H1 (cell line): ENCODE measurements at regions not wholly inside any gene's neighbourhood (a gene's known extent, or its start where the extent isn't known, plus 50 kb on each side); places are given as distances from the start of the nearest gene placed in this dataset.

Experiments
- CTCF ChIA-PET: fragments of 300-600 bp; sonication (Branson Sonifier 250); formaldehyde crosslinking; loops from one replicate; lab custom pipeline; 2021; ENCODE audit not compliant: partially characterized antibody; lab: Charles Lee
- POLR2A ChIA-PET: fragments of 300-600 bp; sonication (Branson Sonifier 250); formaldehyde crosslinking; loops from one replicate; lab custom pipeline; 2021; ENCODE audit warnings: inconsistent platforms; ENCODE audit not compliant: partially characterized antibody; lab: Charles Lee
- DNase-seq, 2 experiments: peaks; one replicate each; pipeline versions ENCODE4 v3.0.0 to v3.0.0-alpha.2; 2010 to 2022; ENCODE audit warnings: low spot score in 2 of 2, low read depth in 1 of 2, mixed read lengths in 1 of 2
- FAIRE-seq: peaks from 2 replicates; lab custom pipeline; 2011; peaks lifted over from hg19 to GRCh38; lab: Jason Lieb, UNC
- H2AFZ ChIP-seq: 2 replicates; pipeline ENCODE4 v1.8.1; 2012; ENCODE audit warnings: low read length, inconsistent platforms
- H2AK5ac ChIP-seq: 2 replicates; pipeline ENCODE4 v1.6.1; 2013; ENCODE audit warnings: low read depth, low read length
- H2BK120ac ChIP-seq: replicated peaks from 2 replicates; pipeline ENCODE3; 2013; ENCODE audit warnings: low read depth, low read length, inconsistent platforms
- H2BK12ac ChIP-seq: 2 replicates; pipeline ENCODE4 v1.6.1; 2013; ENCODE audit warnings: low read depth, low read length
- H2BK15ac ChIP-seq: 2 replicates; pipeline ENCODE4 v1.6.1; 2013; ENCODE audit warnings: low read length
- H2BK20ac ChIP-seq: 2 replicates; pipeline ENCODE4 v1.6.1; 2013; ENCODE audit warnings: low read length
- H2BK5ac ChIP-seq: 2 replicates; pipeline ENCODE4 v1.6.1; 2013; ENCODE audit warnings: low read depth, low read length
- H3K14ac ChIP-seq: 2 replicates; pipeline ENCODE4 v1.6.1; 2013; ENCODE audit warnings: inconsistent platforms; ENCODE audit not compliant: insufficient read length
- H3K18ac ChIP-seq: 2 replicates; pipeline ENCODE4 v1.6.1; 2013; ENCODE audit warnings: low read length; ENCODE audit errors: extremely low read depth
- H3K23ac ChIP-seq: 2 replicates; pipeline ENCODE4 v1.6.1; 2013; ENCODE audit warnings: inconsistent platforms; ENCODE audit not compliant: insufficient read length
- H3K23me2 ChIP-seq: 2 replicates; pipeline ENCODE4 v1.6.1; 2013; ENCODE audit warnings: low read depth, low read length
- H3K27ac ChIP-seq: 2 replicates; pipeline ENCODE4 v1.6.1; 2011; ENCODE audit warnings: low read depth, low read length, inconsistent platforms
- H3K27me3 ChIP-seq, 4 experiments: replicated peaks in 1 of 4; 1 replicate in 1 of 4; 2 replicates in 3 of 4; pipeline versions ENCODE4 v1.6.1 to v1.8.1; 2011 to 2013; ENCODE audit warnings: low read length in 3 of 4, mild to moderate bottlenecking in 3 of 4, inconsistent platforms in 2 of 4, mixed read lengths in 2 of 4, moderate library complexity in 1 of 4; ENCODE audit not compliant: control insufficient read depth in 3 of 4, insufficient read depth in 3 of 4; ENCODE audit errors: extremely low read depth in 1 of 4
- H3K36me3 ChIP-seq, 4 experiments: 2 replicates each; pipeline versions ENCODE4 v1.6.1 to v1.8.1; 2011 to 2013; ENCODE audit warnings: mild to moderate bottlenecking in 4 of 4, low read length in 3 of 4, moderate library complexity in 2 of 4, control low read depth in 1 of 4, inconsistent platforms in 1 of 4; ENCODE audit not compliant: insufficient read depth in 4 of 4, control insufficient read depth in 2 of 4
- H3K4ac ChIP-seq: replicated peaks from 2 replicates; pipeline ENCODE3; 2013; ENCODE audit warnings: low read length, low read depth, mixed read lengths, inconsistent platforms; ENCODE audit not compliant: insufficient read length
- H3K4me1 ChIP-seq, 4 experiments: replicated peaks in 1 of 4; 1 replicate in 1 of 4; 2 replicates in 3 of 4; pipeline versions ENCODE4 v1.6.1 to v1.8.1; 2011 to 2013; ENCODE audit warnings: low read length in 3 of 4, inconsistent platforms in 2 of 4, mixed read lengths in 1 of 4; ENCODE audit not compliant: insufficient read depth in 4 of 4, control insufficient read depth in 3 of 4
- H3K4me2 ChIP-seq, 2 experiments: 2 replicates each; pipeline versions ENCODE4 v1.6.1 to v1.8.1; 2011 to 2013; ENCODE audit warnings: low read depth in 2 of 2, low read length in 2 of 2, control low read depth in 1 of 2, inconsistent platforms in 1 of 2, mild to moderate bottlenecking in 1 of 2; ENCODE audit not compliant: insufficient read depth in 1 of 2
- H3K4me3 ChIP-seq, 4 experiments: fragments of 200-600, 300-600 bp in 1 of 4; sonication (generic), shearing (Covaris generic), sonication (Bioruptor Twin) in 1 of 4; 2 replicates each; pipeline versions ENCODE4 v1.5.1 to v1.8.1; 2011 to 2016; ENCODE audit warnings: low read length in 4 of 4, low read depth in 3 of 4, control low read depth in 2 of 4, inconsistent platforms in 2 of 4, mild to moderate bottlenecking in 2 of 4, mixed read lengths in 1 of 4, moderate library complexity in 1 of 4; ENCODE audit not compliant: insufficient read depth in 2 of 4; ENCODE audit errors: extremely low read depth in 1 of 4
- H3K56ac ChIP-seq: replicated peaks from 2 replicates; pipeline ENCODE3; 2013; ENCODE audit warnings: low read depth, mild to moderate bottlenecking, mixed read lengths, low read length, inconsistent platforms; ENCODE audit not compliant: insufficient read length
- H3K79me1 ChIP-seq: 2 replicates; pipeline ENCODE4 v1.6.1; 2013; ENCODE audit warnings: low read depth, low read length, control low read depth
- H3K79me2 ChIP-seq, 2 experiments: 2 replicates each; pipeline versions ENCODE4 v1.6.1 to v1.8.1; 2012 to 2013; ENCODE audit warnings: low read length in 2 of 2, mild to moderate bottlenecking in 2 of 2, inconsistent platforms in 1 of 2; ENCODE audit not compliant: insufficient read depth in 2 of 2, control insufficient read depth in 1 of 2
- H3K9ac ChIP-seq, 4 experiments: replicated peaks in 1 of 4; 1 replicate in 1 of 4; 2 replicates in 3 of 4; pipeline versions ENCODE4 v1.6.1 to v1.8.1; 2011 to 2013; ENCODE audit warnings: low read depth in 3 of 4, low read length in 3 of 4, control low read depth in 2 of 4, mild to moderate bottlenecking in 2 of 4, moderate library complexity in 2 of 4, inconsistent platforms in 1 of 4; ENCODE audit errors: extremely low read depth in 1 of 4
- H3K9me3 ChIP-seq, 2 experiments: 2 replicates each; pipeline versions ENCODE4 v1.6.1 to v1.8.1; 2012 to 2013; ENCODE audit warnings: mild to moderate bottlenecking in 2 of 2, moderate library complexity in 2 of 2, control low read depth in 1 of 2, inconsistent platforms in 1 of 2, low read depth in 1 of 2, low read length in 1 of 2, mixed read lengths in 1 of 2; ENCODE audit not compliant: insufficient read depth in 2 of 2
- H4K20me1 ChIP-seq, 2 experiments: replicated peaks in 1 of 2; 2 replicates each; pipeline versions ENCODE3 to v1.8.1; 2011 to 2013; ENCODE audit warnings: inconsistent platforms in 2 of 2, low read length in 2 of 2, mild to moderate bottlenecking in 1 of 2; ENCODE audit not compliant: insufficient read depth in 2 of 2, control insufficient read depth in 1 of 2
- H4K5ac ChIP-seq: 2 replicates; pipeline ENCODE4 v1.6.1; 2013; ENCODE audit warnings: low read length, low read depth, mixed read lengths, inconsistent platforms; ENCODE audit not compliant: insufficient read length
- H4K8ac ChIP-seq: 2 replicates; pipeline ENCODE4 v1.8.0; 2013; ENCODE audit warnings: mild to moderate bottlenecking, moderate library complexity, low read length, inconsistent platforms; ENCODE audit not compliant: insufficient read depth; ENCODE audit errors: extremely low read depth
- H4K91ac ChIP-seq: replicated peaks from 2 replicates; pipeline ENCODE3; 2013; ENCODE audit warnings: low read length, mixed read lengths, inconsistent platforms; ENCODE audit not compliant: insufficient read length
- ASH2L ChIP-seq: fragments of 200-600, 300-600 bp; sonication (generic); IDR thresholded peaks from one replicate; pipeline ENCODE4 v1.7.1; 2017; ENCODE audit warnings: low read length
- GTF2F1 ChIP-seq: IDR thresholded peaks from 2 replicates; pipeline ENCODE4 v1.6.1; 2012; ENCODE audit warnings: low read depth, low read length, improper control_type of control experiment, borderline replicate concordance
- HDAC6 ChIP-seq: IDR thresholded peaks from one replicate; pipeline ENCODE4 v1.7.1; 2012; ENCODE audit warnings: low read depth, mild to moderate bottlenecking, inconsistent platforms, low read length, moderate library complexity
- JUND ChIP-seq: IDR thresholded peaks from 2 replicates; pipeline ENCODE4 v1.6.1; 2011; ENCODE audit warnings: mild to moderate bottlenecking, improper control_type of control experiment, low read length
- KDM4A ChIP-seq: IDR thresholded peaks from one replicate; pipeline ENCODE4 v1.7.1; 2012; ENCODE audit warnings: low read depth, mild to moderate bottlenecking, moderate library complexity, low read length, inconsistent platforms; ENCODE audit not compliant: severe bottlenecking
- POLR2AphosphoS5 ChIP-seq: IDR thresholded peaks from 2 replicates; pipeline ENCODE4 v1.6.1; 2011; ENCODE audit warnings: low read depth, low read length
- RBBP5 ChIP-seq: IDR thresholded peaks from 2 replicates; pipeline ENCODE4 v1.7.1; 2012; ENCODE audit warnings: low read depth, mild to moderate bottlenecking, inconsistent platforms, low read length, moderate library complexity, borderline replicate concordance
- RNF2 ChIP-seq: fragments of 200-900, 300-1000 bp; sonication (generic); IDR thresholded peaks from 2 replicates; pipeline ENCODE4 v1.7.1; 2016; ENCODE audit warnings: borderline replicate concordance, low read depth, mild to moderate bottlenecking, antibody characterized with exemption, low read length; ENCODE audit not compliant: poor library complexity, severe bottlenecking; ENCODE audit errors: missing control alignments
- RXRA ChIP-seq: IDR thresholded peaks from 2 replicates; pipeline ENCODE4 v1.6.1; 2011; ENCODE audit warnings: low read depth, mild to moderate bottlenecking, low read length, moderate library complexity; ENCODE audit not compliant: insufficient read depth
- SIN3A ChIP-seq, 2 experiments: IDR thresholded peaks in 1 of 2; conservative IDR thresholded peaks in 1 of 2; 2 replicates each; pipeline ENCODE4 v1.6.1; 2011 to 2012; ENCODE audit warnings: low read length in 2 of 2, improper control_type of control experiment in 1 of 2, low read depth in 1 of 2, mild to moderate bottlenecking in 1 of 2
- SIRT6 ChIP-seq: IDR thresholded peaks from one replicate; pipeline ENCODE4 v1.7.1; 2012; ENCODE audit warnings: low read length, inconsistent platforms
- SP4 ChIP-seq: IDR thresholded peaks from 2 replicates; pipeline ENCODE4 v1.6.1; 2012; ENCODE audit warnings: low read length, inconsistent platforms
- SUZ12 ChIP-seq: fragments of 200-600 bp; sonication (generic); IDR thresholded peaks from 2 replicates; pipeline ENCODE4 v1.6.1; 2012; ENCODE audit warnings: mild to moderate bottlenecking, inconsistent platforms, low read length, moderate library complexity, mixed read lengths
- TAF1 ChIP-seq: IDR thresholded peaks from 2 replicates; pipeline ENCODE4 v1.6.1; 2011; ENCODE audit warnings: mild to moderate bottlenecking, low read depth, low read length
- WGBS, 2 experiments: shearing (Covaris generic) in 1 of 2; methylation state at CpG; one replicate each; pipeline versions ENCODE4 v1.1.6 to v1.1.7; 2013 to 2015; ENCODE audit warnings: low lambda C conversion rate in 2 of 2, mixed read lengths in 2 of 2, inconsistent platforms in 1 of 2, low coverage in 1 of 2, missing lambda C conversion rate in 1 of 2; ENCODE audit not compliant: insufficient replicate concordance in 2 of 2, insufficient coverage in 1 of 2, insufficient read length in 1 of 2; ENCODE audit errors: extremely low coverage in 1 of 2, missing lambda C conversion rate in 1 of 2; 5-methylcytosine and 5-hydroxymethylcytosine counted together
- TF ChIP-seq, protein P1 (sequence below): IDR thresholded peaks from 2 replicates; pipeline ENCODE4 v1.6.1; 2011; ENCODE audit warnings: low read depth, mild to moderate bottlenecking, low read length; ENCODE audit not compliant: insufficient read depth

DNA sequence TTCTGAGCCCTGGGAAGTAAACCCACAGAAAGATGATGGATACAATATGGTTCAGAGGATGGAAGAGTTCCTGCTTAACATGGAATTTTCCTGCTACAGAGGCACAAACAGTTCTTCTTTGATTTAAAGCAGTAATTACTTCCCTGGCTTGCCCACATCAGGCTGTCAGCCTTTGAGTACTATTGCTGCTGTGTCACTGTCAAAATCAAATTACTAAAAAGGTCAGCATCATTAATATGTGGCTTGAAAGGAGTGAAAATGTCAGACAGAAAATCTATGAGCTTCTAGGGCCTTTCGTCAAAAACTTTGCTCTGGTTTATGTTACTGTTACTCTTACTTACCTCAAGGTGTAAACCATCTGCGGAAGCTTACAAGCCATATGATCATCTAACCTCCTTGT lies 98.6 kb upstream of the DPT start:
- H3K9me3 ChIP-seq: no peaks in the 10 kb centered on the region
- H3K27ac ChIP-seq: no peak overlapping the region
- H4K5ac ChIP-seq: no peak overlapping the region
- H3K23ac ChIP-seq: no peak overlapping the region
- no peaks in the 10 kb centered on the region for H4K20me1 ChIP-seq
- ChIA-PET POLR2A (no interaction called here), CTCF (interaction anchor here (0.7 to 0.9 kb wide), 3 partner anchors 19 to 283 kb away, joined by 3 to 4 read pairs (median 3); no protein-coding TSS in a partner anchor)
- no peak overlapping the region for H3K14ac ChIP-seq
- no peak overlapping the region for H2BK5ac ChIP-seq
- no peaks in the 10 kb centered on the region; a peak in 2 of 8 replicates for H3K36me3 ChIP-seq
- 94% methylated on average over 2 of the region's 2 CpGs; no CpG with 5 or more reads in 1 of the 2 experiments for WGBS, 2 experiments
- H2BK12ac ChIP-seq: no peak overlapping the region
- FAIRE-seq: no peak
- no peak overlapping the region for H2AK5ac ChIP-seq
- H2BK20ac ChIP-seq: no peak overlapping the region
- H3K27me3 ChIP-seq: no peaks in the 10 kb centered on the region
- no peak overlapping the region for H3K4me3 ChIP-seq
- no peak overlapping the region for H4K8ac ChIP-seq
- no peaks in the 10 kb centered on the region for H3K79me2 ChIP-seq
- no peak overlapping the region for H2BK120ac ChIP-seq
- no peak overlapping the region for H3K4me2 ChIP-seq
- no peak for DNase-seq
- no peak overlapping the region for H2BK15ac ChIP-seq
- H4K91ac ChIP-seq: no peak overlapping the region
- no peak overlapping the region for H3K18ac ChIP-seq
- H3K9ac ChIP-seq: no peak overlapping the region
- H3K79me1 ChIP-seq: no peaks in the 10 kb centered on the region
- no peak overlapping the region for H3K56ac ChIP-seq
- no peaks in the 10 kb centered on the region for H3K23me2 ChIP-seq
- H3K4me1 ChIP-seq: peaks cover 0 to 2% (median 0%) of the 10 kb centered on the region in 4 experiments; a peak in 1 of 7 replicates
- H2AFZ ChIP-seq: no peak overlapping the region
- H3K4ac ChIP-seq: no peak overlapping the region
- TF ChIP-seq SIRT6: no peak
- TF ChIP-seq TAF1: no peak
- TF ChIP-seq SUZ12: no peak
- no peak for TF ChIP-seq SIN3A (conservative IDR thresholded peaks at IDR 0.05 in 1 of 2, IDR thresholded peaks at IDR 0.05 in 1 of 2; ENCODE audit: low read depth in 1 of 2, low read length in 2 of 2)
- TF ChIP-seq, protein P1, sequence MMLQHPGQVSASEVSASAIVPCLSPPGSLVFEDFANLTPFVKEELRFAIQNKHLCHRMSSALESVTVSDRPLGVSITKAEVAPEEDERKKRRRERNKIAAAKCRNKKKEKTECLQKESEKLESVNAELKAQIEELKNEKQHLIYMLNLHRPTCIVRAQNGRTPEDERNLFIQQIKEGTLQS: no peak
- TF ChIP-seq ASH2L: no peak
- TF ChIP-seq SP4: no peak
- TF ChIP-seq RBBP5: no peak
- no peak for TF ChIP-seq KDM4A
- TF ChIP-seq RNF2: no peak
- TF ChIP-seq JUND: no peak
- no peak for TF ChIP-seq HDAC6
- no peak for TF ChIP-seq GTF2F1
- no peak for TF ChIP-seq RXRA
- TF ChIP-seq POLR2AphosphoS5: no peak
